GM18498 (cell line): ENCODE measurements at regions not wholly inside any gene's neighbourhood (a gene's known extent, or its start where the extent isn't known, plus 50 kb on each side); places are given as distances from the start of the nearest gene placed in this dataset.
"Not testable (repeated sequence)": the region's sequence is repeated elsewhere in the genome, so short reads cannot be mapped to it uniquely, and the experiment has no call there.

Source experiments
- ATAC-seq: cut with Tn5 transposase; IDR thresholded peaks from one replicate; pipeline ENCODE4 v1.9.1; 2021; ENCODE audit warnings: mild to moderate bottlenecking, moderate library complexity; ENCODE audit not compliant: unreplicated experiment

GRCh38 chr20:59490196-59491004 lies 113.9 kb upstream of the PHACTR3 start:
- not testable (repeated sequence) for ATAC-seq

GRCh38 chr20:59491884-59492283 lies 112.5 kb upstream of the PHACTR3 start:
- ATAC-seq, result no peak

- ATAC-seq, result no peak
Observed at GRCh38 chr20:59493926-59494325, 110.4 kb upstream of the PHACTR3 start.

- no peak for ATAC-seq
Observed at GRCh38 chr20:59495166-59495565, 109.2 kb upstream of the PHACTR3 start.

GRCh38 chr20:59495894-59496510 lies 108.3 kb upstream of the PHACTR3 start:
- ATAC-seq, result peak; percentile 54

- ATAC-seq, result no peak
Observed at GRCh38 chr20:59498291-59498690, 106.0 kb upstream of the PHACTR3 start.

- no peak for ATAC-seq
Observed at GRCh38 chr20:59499863-59500262, 104.5 kb upstream of the PHACTR3 start.

- no peak for ATAC-seq
Observed at GRCh38 chr20:59508729-59509128, 95.6 kb upstream of the PHACTR3 start.

- no peak for ATAC-seq
Observed at GRCh38 chr20:59512651-59513050, 91.7 kb upstream of the PHACTR3 start.

- no peak for ATAC-seq
Observed at GRCh38 chr20:59514554-59514953, 89.8 kb upstream of the PHACTR3 start.

- ATAC-seq, result no peak
Observed at GRCh38 chr20:59515013-59515905, 89.1 kb upstream of the PHACTR3 start.

GRCh38 chr20:59515906-59516209 lies 88.5 kb upstream of the PHACTR3 start:
- no peak for ATAC-seq

GRCh38 chr20:59518881-59519706 lies 85.2 kb upstream of the PHACTR3 start:
- ATAC-seq, result peak; percentile 55

GRCh38 chr20:59519707-59520014 lies 84.7 kb upstream of the PHACTR3 start:
- no peak for ATAC-seq

- no peak for ATAC-seq
Observed at GRCh38 chr20:59520814-59521213, 83.5 kb upstream of the PHACTR3 start.

- no peak for ATAC-seq
Observed at GRCh38 chr20:59525500-59526241, 78.7 kb upstream of the PHACTR3 start.

GRCh38 chr20:59526242-59527225 lies 77.8 kb upstream of the PHACTR3 start:
- no peak for ATAC-seq

GRCh38 chr20:59530782-59531181 lies 73.6 kb upstream of the PHACTR3 start:
- ATAC-seq, result no peak

GRCh38 chr20:59537991-59538390 lies 66.3 kb upstream of the PHACTR3 start:
- no peak for ATAC-seq
